Adipocyte (in vitro differentiated cells): ENCODE measurements at regions not wholly inside any gene's neighbourhood (a gene's known extent, or its start where the extent isn't known, plus 50 kb on each side); places are given as distances from the start of the nearest gene placed in this dataset.
"Not testable (repeated sequence)": the region's sequence is repeated elsewhere in the genome, so short reads cannot be mapped to it uniquely, and the experiment has no call there.

Experiments used
- DNase-seq: peaks from one replicate; pipeline ENCODE4 v3.0.0-alpha.2; 2015; ENCODE audit warnings: low read depth
- H3K27me3 ChIP-seq: replicated peaks from 2 replicates; pipeline ENCODE4 v1.7.0; 2013; ENCODE audit warnings: mild to moderate bottlenecking, low read length, moderate library complexity; ENCODE audit not compliant: control insufficient read depth, insufficient read depth
- H3K36me3 ChIP-seq: 2 replicates; pipeline ENCODE4 v1.7.0; 2013; ENCODE audit warnings: low read length, mild to moderate bottlenecking, moderate library complexity; ENCODE audit not compliant: control insufficient read depth, insufficient read depth, severe bottlenecking
- H3K4me1 ChIP-seq: 2 replicates; pipeline ENCODE4 v1.7.0; 2013; ENCODE audit warnings: mild to moderate bottlenecking, low read length, moderate library complexity; ENCODE audit not compliant: control insufficient read depth, insufficient read depth
- H3K4me3 ChIP-seq: 2 replicates; pipeline ENCODE4 v1.7.0; 2013; ENCODE audit warnings: mild to moderate bottlenecking, low read length, moderate library complexity
- H3K9ac ChIP-seq: 2 replicates; pipeline ENCODE4 v1.7.0; 2013; ENCODE audit warnings: mild to moderate bottlenecking, low read length, moderate library complexity
- H3K9me3 ChIP-seq: 2 replicates; pipeline ENCODE4 v1.7.0; 2013; ENCODE audit warnings: mild to moderate bottlenecking, low read length, moderate library complexity; ENCODE audit not compliant: control insufficient read depth

- H3K36me3 ChIP-seq = no peaks in the 10 kb centered on the region
- no peak overlapping the region for H3K4me3 ChIP-seq
- H3K9ac ChIP-seq = no peak overlapping the region
- no peak for DNase-seq
- H3K4me1 ChIP-seq = no peaks in the 10 kb centered on the region
- no peaks in the 10 kb centered on the region for H3K27me3 ChIP-seq
- no peaks in the 10 kb centered on the region for H3K9me3 ChIP-seq
Observed at GRCh38 chr9:106500171-106500570, 362.8 kb upstream of the ZNF462 start.

- H3K4me1 ChIP-seq, H3K9me3 ChIP-seq, DNase-seq, H3K36me3 ChIP-seq, H3K9ac ChIP-seq, H3K4me3 ChIP-seq, H3K27me3 ChIP-seq: not testable (repeated sequence)
Observed at GRCh38 chr9:106501210-106501609, 361.8 kb upstream of the ZNF462 start.

GRCh38 chr9:106502930-106503329 is 360.0 kb upstream of the ZNF462 start:
- H3K9ac ChIP-seq = no peak overlapping the region
- no peaks in the 10 kb centered on the region for H3K4me1 ChIP-seq
- H3K27me3 ChIP-seq = no peaks in the 10 kb centered on the region
- no peaks in the 10 kb centered on the region for H3K36me3 ChIP-seq
- no peak for DNase-seq
- no peaks in the 10 kb centered on the region for H3K9me3 ChIP-seq
- no peak overlapping the region for H3K4me3 ChIP-seq

- Histone ChIP-seq H3K9me3 (no peaks in the 10 kb centered on the region), H3K27me3 (no peaks in the 10 kb centered on the region), H3K9ac (no peak overlapping the region), H3K36me3 (no peaks in the 10 kb centered on the region), H3K4me3 (no peak overlapping the region), H3K4me1 (no peaks in the 10 kb centered on the region)
- DNase-seq = no peak
Observed at GRCh38 chr9:106503759-106504158, 359.2 kb upstream of the ZNF462 start.

GRCh38 chr9:106526716-106527204 is 336.2 kb upstream of the ZNF462 start:
- DNase-seq = no peak
- H3K4me1 ChIP-seq = no peaks in the 10 kb centered on the region

GRCh38 chr9:106528158-106528557 is 334.8 kb upstream of the ZNF462 start:
- Histone ChIP-seq H3K9ac (no peak overlapping the region), H3K36me3 (no peaks in the 10 kb centered on the region), H3K4me1 (no peaks in the 10 kb centered on the region), H3K9me3 (no peaks in the 10 kb centered on the region), H3K27me3 (no peaks in the 10 kb centered on the region), H3K4me3 (no peak overlapping the region)
- no peak for DNase-seq

More at GRCh38 chr9:106526716-106527204, 336.2 kb upstream of the ZNF462 start:
- no peaks in the 10 kb centered on the region for H3K27me3 ChIP-seq
- no peaks in the 10 kb centered on the region for H3K9me3 ChIP-seq
- H3K36me3 ChIP-seq = no peaks in the 10 kb centered on the region
- no peak overlapping the region for H3K9ac ChIP-seq
- no peak overlapping the region for H3K4me3 ChIP-seq

GRCh38 chr9:106529616-106530015 is 333.4 kb upstream of the ZNF462 start:
- Histone ChIP-seq H3K9me3 (no peaks in the 10 kb centered on the region), H3K9ac (no peak overlapping the region), H3K27me3 (peaks cover 2% of the 10 kb centered on the region), H3K4me3 (no peak overlapping the region), H3K36me3 (no peaks in the 10 kb centered on the region), H3K4me1 (no peaks in the 10 kb centered on the region)
- no peak for DNase-seq

GRCh38 chr9:106531491-106531890 is 331.5 kb upstream of the ZNF462 start:
- no peaks in the 10 kb centered on the region for H3K9me3 ChIP-seq
- DNase-seq = no peak
- no peaks in the 10 kb centered on the region for H3K36me3 ChIP-seq
- H3K4me3 ChIP-seq = no peak overlapping the region
- peaks cover 2% of the 10 kb centered on the region for H3K27me3 ChIP-seq
- H3K4me1 ChIP-seq = no peaks in the 10 kb centered on the region
- H3K9ac ChIP-seq = no peak overlapping the region

- H3K9ac ChIP-seq = no peak overlapping the region
Observed at GRCh38 chr9:106532306-106533015, 330.5 kb upstream of the ZNF462 start.

GRCh38 chr9:106534800-106535199 is 328.2 kb upstream of the ZNF462 start:
- H3K4me3 ChIP-seq = no peak overlapping the region
- no peaks in the 10 kb centered on the region for H3K36me3 ChIP-seq
- H3K27me3 ChIP-seq = peaks cover 2% of the 10 kb centered on the region
- no peak for DNase-seq
- H3K9ac ChIP-seq = no peak overlapping the region
- no peaks in the 10 kb centered on the region for H3K9me3 ChIP-seq
- no peaks in the 10 kb centered on the region for H3K4me1 ChIP-seq

More at GRCh38 chr9:106532306-106533015, 330.5 kb upstream of the ZNF462 start:
- no peak overlapping the region for H3K4me3 ChIP-seq
- H3K27me3 ChIP-seq = peaks cover 2% of the 10 kb centered on the region
- no peaks in the 10 kb centered on the region for H3K9me3 ChIP-seq
- H3K36me3 ChIP-seq = no peaks in the 10 kb centered on the region
- no peaks in the 10 kb centered on the region for H3K4me1 ChIP-seq
- DNase-seq = no peak

GRCh38 chr9:106535439-106535838 is 327.5 kb upstream of the ZNF462 start:
- DNase-seq = no peak
- Histone ChIP-seq H3K9me3 (no peaks in the 10 kb centered on the region), H3K4me3 (no peak overlapping the region), H3K36me3 (no peaks in the 10 kb centered on the region), H3K27me3 (peaks cover 2% of the 10 kb centered on the region), H3K4me1 (no peaks in the 10 kb centered on the region), H3K9ac (no peak overlapping the region)
